Central memory CD4-positive, alpha-beta T cell (primary cell): ENCODE measurements at regions not wholly inside any gene's neighbourhood (a gene's known extent, or its start where the extent isn't known, plus 50 kb on each side); places are given as distances from the start of the nearest gene placed in this dataset.

Source experiments
- DNase-seq: peaks from one replicate; pipeline ENCODE4 v3.0.0; 2022

GRCh38 chr1:201612645-201613044 is 73.7 kb downstream of the NAV1 start:
- DNase-seq, result no peak

DNA sequence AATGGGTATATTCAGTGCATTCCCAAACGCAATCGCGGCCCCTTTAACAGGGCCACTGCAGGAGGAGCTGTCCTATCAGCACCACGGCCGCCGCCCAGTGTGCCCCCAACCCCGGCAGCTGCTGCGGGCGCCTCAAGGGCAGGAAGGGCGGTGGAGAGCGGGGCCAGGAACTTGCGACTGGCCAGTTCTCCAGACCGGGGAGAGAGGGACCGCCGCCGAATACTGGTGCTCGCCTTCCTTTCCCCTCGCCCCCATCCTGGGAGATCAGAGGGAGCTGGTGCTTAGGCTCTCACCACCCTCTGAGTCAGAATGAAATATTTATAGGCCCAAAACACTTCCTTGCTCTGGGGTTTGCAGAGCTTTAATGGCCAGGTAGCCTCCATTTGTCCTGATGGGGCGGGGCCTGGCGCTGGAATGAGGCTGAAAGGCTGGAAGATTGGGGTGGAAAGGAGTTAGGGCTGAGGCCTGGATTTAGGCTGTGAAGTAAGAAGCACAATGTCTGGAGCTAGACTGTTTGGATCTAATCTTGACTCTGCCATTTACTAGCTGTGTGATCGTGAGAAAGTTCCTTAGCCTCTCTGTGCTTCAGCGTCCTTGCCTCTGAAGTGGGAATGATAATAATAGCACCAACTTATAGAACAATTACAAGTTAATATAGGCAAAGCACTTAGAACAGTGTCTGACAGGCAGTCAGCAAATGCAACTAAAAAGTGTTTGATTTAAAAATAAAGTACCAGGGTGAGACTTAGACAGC is 75.5 kb downstream of the NAV1 start:
- no peak for DNase-seq

- no peak for DNase-seq
Measured at GRCh38 chr1:201617157-201617556, 78.2 kb downstream of the NAV1 start.

- DNase-seq, result no peak
Measured at GRCh38 chr1:201618389-201618788, 79.5 kb downstream of the NAV1 start.

- DNase-seq, result no peak
Measured at GRCh38 chr1:201618905-201619304, 80.0 kb downstream of the NAV1 start.

- DNase-seq, result no peak
Measured at GRCh38 chr1:201619513-201619912, 80.6 kb downstream of the NAV1 start.

GRCh38 chr1:201622353-201622752 is 83.4 kb downstream of the NAV1 start:
- DNase-seq, result no peak

DNA sequence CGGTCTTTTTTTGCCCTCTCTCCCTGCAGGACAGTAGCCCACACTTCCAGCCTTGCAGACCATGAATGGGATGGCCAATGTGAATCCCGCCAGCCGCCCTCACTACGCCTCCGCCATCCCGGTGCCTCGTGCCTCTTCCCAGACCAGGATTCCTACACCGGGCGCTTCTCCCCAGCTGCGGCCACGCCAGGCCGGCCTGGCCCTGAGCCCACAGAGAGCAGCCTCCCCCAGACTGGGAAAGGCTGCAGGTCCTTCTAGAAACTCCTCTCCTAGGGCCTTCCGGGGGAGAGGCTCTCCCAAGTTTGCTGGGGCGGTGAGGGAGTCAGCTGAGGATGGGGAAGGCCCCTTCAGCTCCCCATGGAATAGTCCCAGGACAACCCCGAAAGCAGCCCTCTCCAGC is 83.9 kb downstream of the NAV1 start:
- DNase-seq, result no peak

DNA sequence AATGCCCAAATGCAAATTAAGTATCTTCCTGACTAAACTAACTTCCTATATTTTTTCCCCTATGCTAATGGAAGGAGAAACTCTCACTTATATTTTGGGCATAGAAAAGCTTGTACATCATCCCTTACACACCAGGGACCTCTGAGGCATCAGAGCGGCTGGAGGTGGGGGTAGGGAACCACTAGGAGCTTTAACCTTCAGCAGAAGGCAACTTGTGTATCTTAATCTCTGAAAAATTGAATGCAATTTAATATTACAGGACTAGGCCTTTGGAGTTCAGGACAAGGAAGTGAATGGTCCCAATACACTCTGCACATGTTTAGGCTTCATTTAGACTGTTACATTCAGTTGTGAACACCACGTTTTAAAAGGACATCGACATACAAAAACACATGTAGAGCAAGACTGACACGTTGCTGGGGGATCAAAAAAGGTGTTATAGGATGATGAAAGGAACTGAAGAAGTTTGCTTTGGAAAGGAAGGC is 85.9 kb downstream of the NAV1 start:
- DNase-seq, result no peak

DNA sequence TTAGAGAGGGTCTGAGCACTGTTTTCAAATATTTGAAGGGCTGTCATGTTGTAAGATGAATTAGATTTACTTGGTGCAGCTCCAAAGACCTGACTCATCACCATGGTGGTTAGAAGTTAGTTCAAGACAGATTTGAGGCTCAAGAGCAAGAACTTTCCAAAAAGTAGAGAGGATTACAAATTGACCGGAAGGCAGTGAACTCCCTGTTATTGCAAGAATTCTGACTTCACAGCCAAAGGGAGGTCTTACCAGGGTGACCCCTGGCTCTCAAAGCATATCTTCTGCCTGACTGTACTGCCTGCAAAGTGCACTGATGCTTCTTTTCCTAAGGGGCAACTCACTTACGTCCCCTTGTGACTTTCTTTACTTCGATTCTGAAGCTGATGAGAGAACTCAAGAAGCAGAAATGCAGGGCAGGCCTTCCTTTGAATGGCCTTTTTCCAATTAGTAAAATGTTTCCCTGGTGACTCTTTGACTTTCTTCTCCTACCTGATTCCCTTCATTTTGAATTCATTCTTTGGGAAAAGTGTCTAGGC is 86.4 kb downstream of the NAV1 start:
- DNase-seq, result no peak

GRCh38 chr1:201625851-201626251 is 86.9 kb downstream of the NAV1 start:
- no peak for DNase-seq

DNA sequence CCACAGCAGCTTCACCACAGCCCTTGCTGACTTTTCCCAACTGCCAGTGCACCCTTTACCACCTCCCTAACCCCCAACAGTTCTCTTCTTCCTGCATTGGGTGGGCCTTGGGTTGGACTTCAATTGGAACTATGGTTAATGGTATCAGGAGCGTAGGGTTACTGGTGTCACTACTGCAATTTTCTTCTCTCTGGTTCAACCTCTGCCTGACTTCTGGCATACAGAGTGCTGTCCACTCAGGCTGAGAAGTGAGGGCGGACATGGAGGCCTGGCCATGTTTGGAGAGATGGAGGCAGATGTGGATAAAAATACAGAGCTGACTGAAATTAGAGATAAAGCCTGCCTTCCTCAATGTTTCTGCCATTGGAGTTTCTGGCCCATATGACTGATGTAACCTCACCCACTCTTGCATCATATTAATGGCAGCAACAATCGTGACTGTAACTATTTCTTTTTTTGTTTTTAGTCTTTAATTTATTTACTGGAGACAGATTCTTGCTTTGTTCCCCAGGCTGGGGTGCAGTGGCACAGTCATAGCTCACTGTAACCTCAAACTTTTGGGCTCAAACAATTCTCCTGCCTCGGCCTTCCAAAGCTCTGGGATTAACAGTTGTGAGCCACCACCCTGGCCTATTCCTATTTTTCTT is 87.8 kb downstream of the NAV1 start:
- no peak for DNase-seq

GRCh38 chr1:201628490-201628889 is 89.6 kb downstream of the NAV1 start:
- no peak for DNase-seq

DNA sequence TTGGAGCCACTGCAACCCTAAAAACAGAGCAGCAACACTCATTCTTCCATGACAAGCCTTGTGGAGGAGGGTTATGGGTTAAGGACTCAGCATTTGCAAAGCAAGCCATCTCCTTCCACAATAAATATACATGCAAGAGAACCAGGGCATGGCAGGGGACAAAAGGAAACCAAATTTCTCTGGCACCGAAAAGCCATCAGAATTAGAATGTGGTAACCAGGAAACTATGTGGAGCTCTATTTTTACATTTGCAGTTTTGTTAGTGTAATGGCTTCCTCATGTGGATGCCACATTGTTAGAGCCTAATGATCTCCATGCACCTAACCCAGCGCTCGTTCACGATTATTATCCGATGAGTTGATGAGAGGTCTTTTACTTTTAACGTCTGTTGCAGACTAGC is 91.7 kb downstream of the NAV1 start:
- no peak for DNase-seq

DNA sequence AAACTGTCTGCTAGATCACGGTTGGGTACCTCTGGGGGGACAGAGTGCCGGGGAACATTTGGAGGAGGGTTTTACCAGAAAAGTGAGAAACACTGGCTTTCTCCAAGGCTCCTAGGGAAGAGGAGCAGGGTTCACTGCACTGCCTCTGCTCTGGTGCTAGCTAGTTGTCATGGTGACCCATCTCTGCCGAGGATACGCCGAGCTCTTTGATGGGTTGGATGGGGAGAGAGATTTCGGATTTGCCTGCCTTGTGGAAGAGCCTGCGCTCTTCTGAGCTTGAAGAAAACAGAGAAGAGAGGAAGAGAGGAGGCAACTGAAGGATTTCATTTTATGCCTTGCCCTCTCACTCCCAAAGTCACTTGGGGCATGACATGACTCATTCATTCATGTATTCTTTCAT is 92.1 kb downstream of the NAV1 start:
- no peak for DNase-seq

DNA sequence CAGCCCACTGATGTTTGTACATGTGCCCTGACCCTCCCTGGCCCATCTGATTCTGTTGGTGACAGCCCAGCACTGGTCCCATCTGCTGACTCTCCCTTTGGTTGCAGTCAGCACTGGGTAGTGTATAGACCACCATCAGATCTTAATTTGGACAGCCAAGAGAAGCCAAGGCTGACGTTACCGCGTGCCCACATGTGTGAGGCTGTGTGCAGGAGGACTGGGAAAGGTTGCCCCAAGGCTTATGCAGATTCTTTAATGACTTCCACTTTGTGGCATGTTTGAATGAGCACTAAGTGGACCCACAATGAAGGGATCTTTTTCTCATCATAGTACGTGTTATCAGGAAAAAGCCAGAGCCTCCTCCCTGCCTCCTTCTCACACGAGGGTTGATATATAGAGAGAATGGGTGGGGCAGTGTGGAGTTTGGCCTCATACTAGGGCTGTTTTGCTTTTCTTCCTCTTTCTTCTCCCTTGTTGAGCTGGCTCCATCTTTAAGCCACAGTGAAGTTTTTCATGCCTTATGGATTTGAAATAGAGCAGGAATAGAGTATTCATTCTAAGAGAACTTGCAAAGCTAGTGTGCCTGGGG is 93.5 kb downstream of the NAV1 start:
- no peak for DNase-seq

GRCh38 chr1:201633297-201633696 is 94.4 kb downstream of the NAV1 start:
- no peak for DNase-seq

- no peak for DNase-seq
Measured at GRCh38 chr1:201633811-201634210, 94.9 kb downstream of the NAV1 start.

GRCh38 chr1:201634261-201634660 is 95.3 kb downstream of the NAV1 start:
- no peak for DNase-seq

GRCh38 chr1:201636097-201636496 is 97.2 kb downstream of the NAV1 start:
- DNase-seq, result no peak

GRCh38 chr1:201636510-201636971 is 97.6 kb downstream of the NAV1 start:
- DNase-seq, result no peak

DNA sequence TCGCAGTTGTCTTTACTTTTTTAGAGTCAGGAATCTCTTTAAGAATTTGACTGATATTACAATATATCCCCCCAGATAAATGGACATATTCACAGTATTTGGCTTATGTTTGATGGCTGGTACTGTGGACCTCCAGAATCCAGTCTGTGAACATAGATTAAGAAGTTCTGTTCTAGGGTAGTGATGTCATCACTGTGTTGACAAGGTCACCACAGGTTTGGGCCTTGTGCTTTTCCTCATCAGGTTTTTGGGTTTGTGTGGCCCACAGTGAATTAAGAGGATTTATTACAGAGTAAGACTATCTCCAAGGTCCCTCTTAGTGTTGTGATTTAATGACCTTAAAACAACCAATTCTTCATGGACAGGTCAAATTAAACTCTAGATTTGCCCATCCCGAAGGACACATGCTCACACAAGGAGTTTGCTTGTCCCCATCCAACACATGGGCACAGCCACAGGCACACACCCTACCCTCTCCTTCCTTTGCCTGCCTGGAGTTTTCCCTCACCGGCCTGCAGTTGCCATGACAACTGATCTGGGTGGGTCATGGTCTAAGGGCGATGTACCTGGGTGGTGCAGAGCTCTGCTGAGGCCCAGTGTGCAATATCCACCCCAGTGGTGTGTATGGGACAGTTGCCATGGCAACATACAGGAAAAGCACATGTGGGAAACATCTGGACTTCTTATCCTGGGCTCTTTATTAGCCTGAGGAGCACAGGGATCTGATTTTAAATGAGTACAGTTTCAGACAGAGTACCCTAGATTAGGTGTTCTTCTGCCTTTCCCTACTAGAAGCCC is 98.6 kb downstream of the NAV1 start:
- no peak for DNase-seq

DNA sequence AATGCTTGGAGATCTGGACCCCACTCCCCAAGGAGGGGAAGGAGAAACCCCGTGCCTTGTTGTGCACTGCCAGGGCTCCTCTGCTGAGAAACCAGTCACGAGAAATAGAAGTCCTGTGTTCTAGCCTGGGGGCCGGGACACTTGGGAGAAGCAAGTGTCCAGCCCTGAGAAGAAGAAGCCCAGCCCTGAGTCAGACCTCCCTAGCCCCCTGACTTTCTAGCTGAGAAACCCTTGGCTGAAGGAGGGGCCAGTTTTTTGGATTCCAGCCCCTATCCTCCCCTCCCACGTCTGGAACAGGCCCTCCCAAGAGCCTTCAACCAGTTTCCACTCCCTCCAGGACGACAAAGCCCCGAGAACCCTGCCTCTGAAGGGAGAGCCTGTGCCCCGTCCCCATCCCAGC is 100.5 kb downstream of the NAV1 start:
- no peak for DNase-seq
